ENCODE measurements at regions not wholly inside any gene's neighbourhood (a gene's known extent, or its start where the extent isn't known, plus 50 kb on each side); places are given as distances from the start of the nearest gene placed in this dataset.
A peak's percentile ranks its signal among the peaks of the same experiment; 100 is the strongest.
"Not testable (repeated sequence)": the region's sequence is repeated elsewhere in the genome, so short reads cannot be mapped to it uniquely, and the experiment has no call there.

- peak; percentile 56 for DNase-seq
Observed at GRCh38 chr13:50760751-50761150, 82.7 kb downstream of the DLEU7 start.

GRCh38 chr13:50761406-50761805, 82.1 kb downstream of the DLEU7 start:
- DNase-seq: peak; percentile 9

GRCh38 chr13:50762969-50763567, 80.4 kb downstream of the DLEU7 start:
- DNase-seq: no peak

- DNase-seq: peak; percentile 26
Observed at GRCh38 chr13:50766013-50766412, 77.5 kb downstream of the DLEU7 start.

DNA sequence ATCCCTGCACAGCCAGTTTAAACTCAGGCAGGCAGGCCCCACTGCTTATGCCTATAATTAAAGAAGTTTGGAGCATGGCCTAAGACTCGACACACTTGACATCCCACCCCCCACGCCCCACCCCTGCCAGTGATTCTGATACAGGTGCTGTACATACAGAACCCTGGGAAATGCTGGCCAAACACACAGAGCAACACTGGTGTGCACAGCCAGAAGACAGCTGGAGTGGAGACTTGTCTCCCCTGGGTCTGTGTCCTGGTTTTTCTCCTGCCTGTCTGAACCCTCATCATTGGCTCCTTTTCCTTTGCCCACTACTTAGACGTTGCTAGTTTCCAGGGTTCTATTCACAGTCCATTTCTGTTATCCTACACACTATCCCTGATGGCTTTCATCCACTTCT, 76.8 kb downstream of the DLEU7 start:
- no peak for DNase-seq

GRCh38 chr13:50772881-50773280, 70.6 kb downstream of the DLEU7 start:
- DNase-seq: not testable (repeated sequence)

All from fibroblast of skin of abdomen (primary cell).